GM23338 (cell line): ENCODE measurements at regions not wholly inside any gene's neighbourhood (a gene's known extent, or its start where the extent isn't known, plus 50 kb on each side); places are given as distances from the start of the nearest gene placed in this dataset.

ENCODE experiments used
- CREB1 ChIP-seq: fragments of 250-450 bp; sonication (Bioruptor Pico); IDR thresholded peaks from 2 replicates; pipeline ENCODE4 v1.5.0; 2020; ENCODE audit warnings: low read depth, mild to moderate bottlenecking, moderate library complexity
- CTCF ChIP-seq, 2 experiments: fragments of 200-600 bp in 1 of 2; sonication (generic) in 1 of 2; conservative IDR thresholded peaks; 2 replicates each; pipeline versions ENCODE4 v1.5.1 to v1.6.1; 2016 to 2017; ENCODE audit warnings: antibody characterized with exemption in 2 of 2, low read depth in 2 of 2, mild to moderate bottlenecking in 2 of 2, moderate library complexity in 1 of 2
- EZH2 ChIP-seq: fragments of 200-600 bp; sonication (generic); IDR thresholded peaks from one replicate; pipeline ENCODE4 v1.8.0; 2017; ENCODE audit warnings: antibody characterized with exemption, mild to moderate bottlenecking, low read depth; ENCODE audit not compliant: unreplicated experiment
- EZH2phosphoT487 ChIP-seq: fragments of 200-600 bp; sonication (generic); IDR thresholded peaks from one replicate; pipeline ENCODE4 v1.8.1; 2018; ENCODE audit warnings: antibody characterized with exemption; ENCODE audit not compliant: unreplicated experiment
- JUNB ChIP-seq: IDR thresholded peaks from one replicate; pipeline ENCODE4 v1.6.1; 2016; ENCODE audit warnings: antibody characterized with exemption; ENCODE audit not compliant: unreplicated experiment
- POLR2AphosphoS5 ChIP-seq: IDR thresholded peaks from 2 replicates; pipeline ENCODE4 v1.6.1; 2016; ENCODE audit warnings: antibody characterized with exemption, low read depth
- REST ChIP-seq: IDR thresholded peaks from one replicate; pipeline ENCODE4 v1.6.1; 2018; ENCODE audit warnings: antibody characterized with exemption; ENCODE audit not compliant: unreplicated experiment
- STAT1 ChIP-seq: IDR thresholded peaks from one replicate; pipeline ENCODE4 v1.6.1; 2016; ENCODE audit warnings: antibody characterized with exemption; ENCODE audit not compliant: unreplicated experiment
- ZNF114 ChIP-seq: fragments of 250-450 bp; sonication (Bioruptor Pico); IDR thresholded peaks from 2 replicates; pipeline ENCODE4 v1.5.0; 2020; ENCODE audit warnings: mild to moderate bottlenecking, moderate library complexity
- ZNF331 ChIP-seq: fragments of 250-450 bp; sonication (Bioruptor Pico); IDR thresholded peaks from 2 replicates; pipeline ENCODE4 v1.5.0; 2020; ENCODE audit warnings: low read depth, mild to moderate bottlenecking, moderate library complexity

- TF ChIP-seq CTCF (conservative IDR thresholded peaks at IDR 0.05; ENCODE audit: low read depth in 2 of 2) (no peak), ZNF114 (CRISPR knock-in tag) (no peak), POLR2AphosphoS5 (no peak), EZH2 (no peak), JUNB (no peak), EZH2phosphoT487 (no peak), ZNF331 (no peak), CREB1 (CRISPR knock-in tag) (no peak), REST (no peak), STAT1 (no peak)
Measured at GRCh38 chr10:128180843-128181242, 54.6 kb upstream of the MKI67 start.
